PC-9 (cell line): ENCODE measurements at regions not wholly inside any gene's neighbourhood (a gene's known extent, or its start where the extent isn't known, plus 50 kb on each side); places are given as distances from the start of the nearest gene placed in this dataset.

Experiments
- EZH2 ChIP-seq: fragments of 200-600 bp; sonication (generic); IDR thresholded peaks from 2 replicates; pipeline ENCODE4 v1.8.0; 2017; ENCODE audit warnings: antibody characterized with exemption, low read depth
- TF ChIP-seq, protein P1 (sequence below): fragments of 200-600 bp; sonication (generic); conservative IDR thresholded peaks from 2 replicates; pipeline ENCODE4 v1.6.1; 2017; ENCODE audit warnings: mixed run types, antibody characterized with exemption, mild to moderate bottlenecking, moderate library complexity

DNA sequence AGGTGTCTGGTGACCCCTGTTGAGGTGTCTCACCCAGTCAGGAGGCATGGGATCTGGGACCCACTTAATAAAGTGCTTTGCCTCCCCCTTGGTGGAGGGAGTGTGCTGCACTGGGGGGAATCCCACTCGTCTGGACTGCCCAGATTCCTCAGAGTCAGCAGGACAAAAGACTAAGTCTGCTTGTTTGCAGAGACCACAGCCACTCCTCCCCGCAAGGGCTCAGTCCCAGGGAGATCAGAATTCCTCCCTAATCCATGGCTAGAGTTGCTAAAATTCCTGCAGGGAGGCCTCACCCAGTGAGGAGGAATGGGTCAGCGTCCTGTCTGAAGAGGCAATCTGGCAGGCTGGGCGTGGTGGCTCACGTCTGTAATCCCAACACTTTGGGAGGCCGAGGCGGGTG is 442.2 kb downstream of the PABPC4L start:
- TF ChIP-seq, protein P1, sequence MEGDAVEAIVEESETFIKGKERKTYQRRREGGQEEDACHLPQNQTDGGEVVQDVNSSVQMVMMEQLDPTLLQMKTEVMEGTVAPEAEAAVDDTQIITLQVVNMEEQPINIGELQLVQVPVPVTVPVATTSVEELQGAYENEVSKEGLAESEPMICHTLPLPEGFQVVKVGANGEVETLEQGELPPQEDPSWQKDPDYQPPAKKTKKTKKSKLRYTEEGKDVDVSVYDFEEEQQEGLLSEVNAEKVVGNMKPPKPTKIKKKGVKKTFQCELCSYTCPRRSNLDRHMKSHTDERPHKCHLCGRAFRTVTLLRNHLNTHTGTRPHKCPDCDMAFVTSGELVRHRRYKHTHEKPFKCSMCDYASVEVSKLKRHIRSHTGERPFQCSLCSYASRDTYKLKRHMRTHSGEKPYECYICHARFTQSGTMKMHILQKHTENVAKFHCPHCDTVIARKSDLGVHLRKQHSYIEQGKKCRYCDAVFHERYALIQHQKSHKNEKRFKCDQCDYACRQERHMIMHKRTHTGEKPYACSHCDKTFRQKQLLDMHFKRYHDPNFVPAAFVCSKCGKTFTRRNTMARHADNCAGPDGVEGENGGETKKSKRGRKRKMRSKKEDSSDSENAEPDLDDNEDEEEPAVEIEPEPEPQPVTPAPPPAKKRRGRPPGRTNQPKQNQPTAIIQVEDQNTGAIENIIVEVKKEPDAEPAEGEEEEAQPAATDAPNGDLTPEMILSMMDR: no peak
- TF ChIP-seq EZH2: no peak
